H1 (cell line): ENCODE measurements at regions not wholly inside any gene's neighbourhood (a gene's known extent, or its start where the extent isn't known, plus 50 kb on each side); places are given as distances from the start of the nearest gene placed in this dataset.

ENCODE experiments used
- TF ChIP-seq, protein P1 (sequence below): IDR thresholded peaks from 2 replicates; pipeline ENCODE4 v1.6.1; 2012; ENCODE audit warnings: low read length, inconsistent platforms

GRCh38 chr10:27447540-27447939, 56.6 kb upstream of the RAB18 start (continued):
- TF ChIP-seq, protein P1, sequence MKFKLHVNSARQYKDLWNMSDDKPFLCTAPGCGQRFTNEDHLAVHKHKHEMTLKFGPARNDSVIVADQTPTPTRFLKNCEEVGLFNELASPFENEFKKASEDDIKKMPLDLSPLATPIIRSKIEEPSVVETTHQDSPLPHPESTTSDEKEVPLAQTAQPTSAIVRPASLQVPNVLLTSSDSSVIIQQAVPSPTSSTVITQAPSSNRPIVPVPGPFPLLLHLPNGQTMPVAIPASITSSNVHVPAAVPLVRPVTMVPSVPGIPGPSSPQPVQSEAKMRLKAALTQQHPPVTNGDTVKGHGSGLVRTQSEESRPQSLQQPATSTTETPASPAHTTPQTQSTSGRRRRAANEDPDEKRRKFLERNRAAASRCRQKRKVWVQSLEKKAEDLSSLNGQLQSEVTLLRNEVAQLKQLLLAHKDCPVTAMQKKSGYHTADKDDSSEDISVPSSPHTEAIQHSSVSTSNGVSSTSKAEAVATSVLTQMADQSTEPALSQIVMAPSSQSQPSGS, result no peak
